ENCODE measurements at regions not wholly inside any gene's neighbourhood (a gene's known extent, or its start where the extent isn't known, plus 50 kb on each side); places are given as distances from the start of the nearest gene placed in this dataset.

- H3K36me3 ChIP-seq = no peaks in the 10 kb centered on the region
- H3K4me3 ChIP-seq = no peak overlapping the region
- peaks cover 0 to 8% of the 10 kb centered on the region in 2 donors for H3K4me1 ChIP-seq
- H3K27ac ChIP-seq = no peak overlapping the region
- intact Hi-C loops (cut with DNase I; ENCODE audit: low total_unique reads) = no loop called here
- DNase-seq = no peak
- TF ChIP-seq POLR2A (IDR thresholded peaks at IDR 0.05) = no peak
- no peak for TF ChIP-seq CTCF (IDR thresholded peaks at IDR 0.05)
- no peaks in the 10 kb centered on the region for H3K27me3 ChIP-seq
- no peaks in the 10 kb centered on the region for H3K9me3 ChIP-seq
Measured at GRCh38 chr2:221100467-221101089, 471.5 kb downstream of the EPHA4 start.

DNA sequence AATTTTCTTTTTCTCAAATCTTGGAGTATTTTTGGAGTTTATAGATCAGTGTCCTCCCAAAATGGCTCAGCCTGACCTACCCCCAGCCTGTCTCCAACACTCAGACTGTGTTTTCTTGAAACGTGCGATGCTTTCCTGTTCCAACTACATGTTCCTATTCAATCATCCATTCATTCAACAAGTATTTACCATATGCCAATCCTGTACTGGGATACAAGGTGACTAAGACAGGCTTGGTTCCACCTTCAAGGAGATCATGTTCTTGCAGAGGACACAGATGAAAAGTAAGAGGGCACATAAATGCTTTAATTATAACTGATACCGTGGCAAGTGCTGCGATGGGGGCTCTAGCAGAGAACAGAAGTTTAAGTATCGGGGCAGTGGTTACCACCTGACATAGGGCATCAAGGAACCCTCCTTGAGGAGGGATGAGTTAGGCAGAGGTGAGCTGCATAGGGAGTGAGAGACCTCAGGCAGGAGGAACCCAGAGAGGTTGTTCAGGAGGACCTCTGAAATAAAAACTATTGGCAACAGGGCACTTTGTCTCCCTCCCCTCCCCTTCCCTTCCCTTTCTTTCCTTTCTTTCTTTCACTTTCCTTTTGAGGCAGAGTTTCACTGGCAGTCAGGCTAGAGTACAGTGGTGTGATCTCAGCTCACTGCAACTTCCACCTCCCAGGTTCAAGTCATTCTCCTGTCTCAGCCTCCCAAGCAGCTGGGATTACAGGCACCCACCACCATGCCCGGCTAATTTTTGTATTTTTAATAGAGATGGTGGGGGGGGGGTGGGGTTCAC, 469.0 kb downstream of the EPHA4 start:
- H3K36me3 ChIP-seq = no peaks in the 10 kb centered on the region
- TF ChIP-seq CTCF (IDR thresholded peaks at IDR 0.05) (no peak), POLR2A (IDR thresholded peaks at IDR 0.05) (no peak)
- no peak for DNase-seq
- no peaks in the 10 kb centered on the region for H3K27me3 ChIP-seq
- H3K4me1 ChIP-seq = peaks cover 0 to 8% of the 10 kb centered on the region in 2 donors
- H3K4me3 ChIP-seq = no peak overlapping the region
- intact Hi-C loops (cut with DNase I; ENCODE audit: low total_unique reads) = no loop called here
- no peak overlapping the region for H3K27ac ChIP-seq
- H3K9me3 ChIP-seq = no peaks in the 10 kb centered on the region

DNA sequence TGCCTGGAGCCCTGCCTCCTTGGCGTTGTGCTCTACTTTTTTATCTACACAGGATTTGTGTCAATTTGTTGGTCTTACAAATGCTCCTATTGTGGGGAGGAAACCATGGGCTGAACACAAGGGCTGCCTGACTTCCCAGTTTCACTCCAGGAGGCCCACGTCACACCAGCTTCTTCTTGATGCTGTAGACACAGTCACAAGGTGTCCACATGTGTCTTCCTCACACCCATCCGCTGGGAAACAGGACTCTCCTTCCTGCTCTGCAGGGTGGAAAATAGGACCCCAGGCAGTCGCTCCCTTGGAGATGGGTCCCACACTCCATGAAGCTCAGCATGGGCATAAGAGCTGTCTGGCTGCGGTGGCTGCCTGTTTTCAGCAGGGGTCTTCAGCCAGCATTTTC, 468.2 kb downstream of the EPHA4 start:
- Histone ChIP-seq H3K27ac (peak overlapping the region in 1 of 2 donors; percentile 50), H3K9me3 (no peaks in the 10 kb centered on the region), H3K36me3 (no peaks in the 10 kb centered on the region), H3K4me1 (peaks cover 0 to 8% of the 10 kb centered on the region in 2 donors), H3K4me3 (no peak overlapping the region), H3K27me3 (no peaks in the 10 kb centered on the region)
- intact Hi-C loops (cut with DNase I; ENCODE audit: low total_unique reads) = no loop called here
- DNase-seq = peak; percentile 21 to 23
- TF ChIP-seq CTCF (IDR thresholded peaks at IDR 0.05) (no peak), POLR2A (IDR thresholded peaks at IDR 0.05) (no peak)

GRCh38 chr2:221104361-221104811, 467.7 kb downstream of the EPHA4 start:
- H3K4me1 ChIP-seq = peaks cover 0 to 8% of the 10 kb centered on the region in 2 donors
- peak; percentile 31 to 56 for DNase-seq
- no peaks in the 10 kb centered on the region for H3K36me3 ChIP-seq
- TF ChIP-seq POLR2A (IDR thresholded peaks at IDR 0.05) (no peak), CTCF (IDR thresholded peaks at IDR 0.05) (no peak)
- no peaks in the 10 kb centered on the region for H3K9me3 ChIP-seq
- no peak overlapping the region for H3K4me3 ChIP-seq
- peak overlapping the region in 1 of 2 donors; percentile 50 for H3K27ac ChIP-seq
- H3K27me3 ChIP-seq = no peaks in the 10 kb centered on the region
- intact Hi-C loops (cut with DNase I; ENCODE audit: low total_unique reads) = no loop called here

GRCh38 chr2:221106241-221106640, 465.9 kb downstream of the EPHA4 start:
- H3K27me3 ChIP-seq = no peaks in the 10 kb centered on the region
- H3K27ac ChIP-seq = no peak overlapping the region
- no peak overlapping the region for H3K4me3 ChIP-seq
- H3K9me3 ChIP-seq = no peaks in the 10 kb centered on the region
- no peak for DNase-seq
- intact Hi-C loops (cut with DNase I; ENCODE audit: low total_unique reads) = no loop called here
- H3K4me1 ChIP-seq = peaks cover 0 to 8% of the 10 kb centered on the region in 2 donors
- no peak for TF ChIP-seq POLR2A (IDR thresholded peaks at IDR 0.05)
- TF ChIP-seq CTCF (IDR thresholded peaks at IDR 0.05) = no peak
- H3K36me3 ChIP-seq = no peaks in the 10 kb centered on the region
